ENCODE measurements at regions not wholly inside any gene's neighbourhood (a gene's known extent, or its start where the extent isn't known, plus 50 kb on each side); places are given as distances from the start of the nearest gene placed in this dataset.

GRCh38 chr12:98018836-98019235 is 496.6 kb upstream of the TMPO start:
- TF ChIP-seq CTCF (IDR thresholded peaks at IDR 0.05; ENCODE audit: insufficient read depth, low read depth, low read length) = no peak
- no peak for DNase-seq (ENCODE audit: low read depth)
- no peak overlapping the region for H3K4me3 ChIP-seq (ENCODE audit: low read depth, low read length)

GRCh38 chr12:98020376-98020775 is 495.0 kb upstream of the TMPO start:
- no peak for DNase-seq (ENCODE audit: low read depth)
- TF ChIP-seq CTCF (IDR thresholded peaks at IDR 0.05; ENCODE audit: insufficient read depth, low read depth, low read length) = no peak
- no peak overlapping the region for H3K4me3 ChIP-seq (ENCODE audit: low read depth, low read length)

- no peak for DNase-seq (ENCODE audit: low read depth)
- TF ChIP-seq CTCF (IDR thresholded peaks at IDR 0.05; ENCODE audit: insufficient read depth, low read depth, low read length) = no peak
- no peak overlapping the region for H3K4me3 ChIP-seq (ENCODE audit: low read depth, low read length)
Measured at GRCh38 chr12:98022961-98023360, 492.4 kb upstream of the TMPO start.

GRCh38 chr12:98037401-98038140 is 477.8 kb upstream of the TMPO start:
- no peak overlapping the region for H3K4me3 ChIP-seq (ENCODE audit: low read depth, low read length)
- no peak for DNase-seq (ENCODE audit: low read depth)
- no peak for TF ChIP-seq CTCF (IDR thresholded peaks at IDR 0.05; ENCODE audit: insufficient read depth, low read depth, low read length)

- TF ChIP-seq CTCF (IDR thresholded peaks at IDR 0.05; ENCODE audit: insufficient read depth, low read depth, low read length) = no peak
- DNase-seq (ENCODE audit: low read depth) = no peak
- H3K4me3 ChIP-seq (ENCODE audit: low read depth, low read length) = no peak overlapping the region
Measured at GRCh38 chr12:98042668-98043067, 472.7 kb upstream of the TMPO start.

GRCh38 chr12:98045395-98045794 is 470.0 kb upstream of the TMPO start:
- no peak overlapping the region for H3K4me3 ChIP-seq (ENCODE audit: low read depth, low read length)
- DNase-seq (ENCODE audit: low read depth) = no peak
- TF ChIP-seq CTCF (IDR thresholded peaks at IDR 0.05; ENCODE audit: insufficient read depth, low read depth, low read length) = no peak

- H3K4me3 ChIP-seq (ENCODE audit: low read depth, low read length) = no peak overlapping the region
- no peak for DNase-seq (ENCODE audit: low read depth)
- no peak for TF ChIP-seq CTCF (IDR thresholded peaks at IDR 0.05; ENCODE audit: insufficient read depth, low read depth, low read length)
Measured at GRCh38 chr12:98048326-98048725, 467.1 kb upstream of the TMPO start.

All from fibroblast of villous mesenchyme (primary cell).